ENCODE measurements at regions not wholly inside any gene's neighbourhood (a gene's known extent, or its start where the extent isn't known, plus 50 kb on each side); places are given as distances from the start of the nearest gene placed in this dataset.
"Not testable (repeated sequence)": the region's sequence is repeated elsewhere in the genome, so short reads cannot be mapped to it uniquely, and the experiment has no call there.

DNA sequence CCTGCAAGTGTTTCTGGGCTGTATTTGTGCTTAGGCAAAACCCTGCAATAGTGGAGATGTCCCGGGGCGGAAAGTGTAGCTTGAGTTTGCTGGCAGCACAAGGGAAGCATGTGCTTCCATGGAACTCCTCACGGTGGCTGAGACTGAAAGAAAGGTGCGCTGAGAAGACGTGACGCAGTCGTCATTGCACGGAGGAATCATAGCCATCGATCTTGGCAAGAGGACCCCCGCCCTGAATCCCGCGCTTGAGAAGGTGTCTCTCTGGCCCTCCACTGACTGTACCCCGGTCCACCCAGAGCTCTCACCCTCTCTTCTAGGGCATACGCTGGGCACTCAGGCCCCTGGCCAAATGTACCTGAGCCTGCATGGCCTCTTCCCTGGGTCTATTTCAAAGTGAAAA, 1081.8 kb upstream of the DEFB115 start:
- no peaks in the 10 kb centered on the region for H3K79me2 ChIP-seq (ENCODE audit: insufficient read depth, low read length)
- no peaks in the 10 kb centered on the region for H3K4me1 ChIP-seq (ENCODE audit: insufficient read depth, low read length)
- no peak overlapping the region for H3K4me2 ChIP-seq (ENCODE audit: insufficient read depth, insufficient read length, low read length)
- no peaks in the 10 kb centered on the region for H3K9me3 ChIP-seq (ENCODE audit: control insufficient read depth, low read depth, low read length)
- no peak overlapping the region for H4K8ac ChIP-seq (replicated peaks; ENCODE audit: insufficient read length, low read depth, low read length)
- Mint-ChIP-seq H3K4me3 (no peak overlapping the region), H3K36me3 (ENCODE audit: insufficient read depth in 1 of 3, low read depth in 3 of 3) (peaks cover 0 to 4% (median 2%) of the 10 kb centered on the region in 3 experiments; a peak in 3 of 7 replicates), H3K9me3 (peaks cover 58 to 64% of the 10 kb centered on the region in 2 experiments), H3K4me1 (no peaks in the 10 kb centered on the region), H3K27ac (no peak overlapping the region), H3K27me3 (ENCODE audit: low read depth) (no peaks in the 10 kb centered on the region)
- no peak overlapping the region for H2AFZ ChIP-seq (ENCODE audit: low read length)
- H3K14ac ChIP-seq (ENCODE audit: insufficient read depth, low read length): no peak overlapping the region
- no peak overlapping the region for H2AK5ac ChIP-seq (ENCODE audit: insufficient read length, low read length)
- H3T11ph ChIP-seq (ENCODE audit: low read length): no peak overlapping the region
- H3K18ac ChIP-seq (ENCODE audit: insufficient read length, low read depth, low read length): no peak overlapping the region
- TF ChIP-seq, protein P1, sequence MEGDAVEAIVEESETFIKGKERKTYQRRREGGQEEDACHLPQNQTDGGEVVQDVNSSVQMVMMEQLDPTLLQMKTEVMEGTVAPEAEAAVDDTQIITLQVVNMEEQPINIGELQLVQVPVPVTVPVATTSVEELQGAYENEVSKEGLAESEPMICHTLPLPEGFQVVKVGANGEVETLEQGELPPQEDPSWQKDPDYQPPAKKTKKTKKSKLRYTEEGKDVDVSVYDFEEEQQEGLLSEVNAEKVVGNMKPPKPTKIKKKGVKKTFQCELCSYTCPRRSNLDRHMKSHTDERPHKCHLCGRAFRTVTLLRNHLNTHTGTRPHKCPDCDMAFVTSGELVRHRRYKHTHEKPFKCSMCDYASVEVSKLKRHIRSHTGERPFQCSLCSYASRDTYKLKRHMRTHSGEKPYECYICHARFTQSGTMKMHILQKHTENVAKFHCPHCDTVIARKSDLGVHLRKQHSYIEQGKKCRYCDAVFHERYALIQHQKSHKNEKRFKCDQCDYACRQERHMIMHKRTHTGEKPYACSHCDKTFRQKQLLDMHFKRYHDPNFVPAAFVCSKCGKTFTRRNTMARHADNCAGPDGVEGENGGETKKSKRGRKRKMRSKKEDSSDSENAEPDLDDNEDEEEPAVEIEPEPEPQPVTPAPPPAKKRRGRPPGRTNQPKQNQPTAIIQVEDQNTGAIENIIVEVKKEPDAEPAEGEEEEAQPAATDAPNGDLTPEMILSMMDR (conservative IDR thresholded peaks at IDR 0.05): no peak
- no peak overlapping the region for H2BK120ac ChIP-seq (ENCODE audit: low read depth, low read length, poor library complexity, severe bottlenecking)
- no peak overlapping the region for H2BK15ac ChIP-seq (ENCODE audit: low read depth, low read length)
- no peaks in the 10 kb centered on the region for H3K27me3 ChIP-seq (ENCODE audit: insufficient read depth, low read length)
- H2BK5ac ChIP-seq (ENCODE audit: insufficient read length, low read length): no peak overlapping the region
- no peak overlapping the region for H3K27ac ChIP-seq (ENCODE audit: insufficient read length, low read depth, low read length)
- WGBS (ENCODE audit: extremely low coverage, insufficient read length, low lambda C conversion rate): no CpG with 5 or more reads among the region's 14 CpGs
- H2BK12ac ChIP-seq (ENCODE audit: insufficient read length, low read depth, low read length): no peak overlapping the region
- H3K56ac ChIP-seq (ENCODE audit: insufficient read length, low read depth, low read length): no peak overlapping the region
- no peaks in the 10 kb centered on the region for H4K20me1 ChIP-seq (ENCODE audit: control insufficient read depth, insufficient read depth, insufficient read length)
- H4K91ac ChIP-seq (ENCODE audit: insufficient read length, low read depth, low read length): no peak overlapping the region
- H4K5ac ChIP-seq (ENCODE audit: insufficient read length, low read depth, low read length): no peak overlapping the region
- no peak for DNase-seq
- no peaks in the 10 kb centered on the region for H3K79me1 ChIP-seq (ENCODE audit: insufficient read depth, low read depth, low read length, poor library complexity, severe bottlenecking)
- H3K23ac ChIP-seq (ENCODE audit: insufficient read length, low read depth, low read length): no peak overlapping the region
- H3K4ac ChIP-seq (ENCODE audit: low read depth, low read length): no peak overlapping the region
- no peaks in the 10 kb centered on the region for H3K23me2 ChIP-seq (ENCODE audit: insufficient read length, low read depth, low read length, poor library complexity, severe bottlenecking)
- no peak overlapping the region for H3K9ac ChIP-seq (ENCODE audit: extremely low read depth, insufficient read length, low read length)
- H2BK20ac ChIP-seq (ENCODE audit: low read depth, low read length, poor library complexity, severe bottlenecking): no peak overlapping the region

DNA sequence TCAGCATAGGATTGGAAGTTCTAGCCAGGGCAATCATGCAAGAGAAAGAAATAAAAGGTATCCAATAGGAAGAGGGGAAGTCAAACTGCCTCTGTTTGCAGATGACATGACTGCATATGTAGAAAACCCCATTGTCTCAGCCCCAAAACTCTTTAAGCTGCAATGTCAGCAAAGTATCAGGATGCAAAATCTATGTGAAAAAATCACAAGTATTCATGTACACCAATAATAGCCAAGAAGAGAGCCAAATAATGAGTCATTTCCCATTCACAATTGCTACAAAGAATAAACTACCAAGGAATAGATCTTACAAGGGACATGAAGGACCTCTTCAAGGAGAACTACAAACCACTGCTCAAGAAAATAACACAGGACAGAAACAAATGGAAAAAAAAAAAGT, 1074.3 kb upstream of the DEFB115 start:
- not testable (repeated sequence) for H2BK20ac ChIP-seq (ENCODE audit: low read depth, low read length, poor library complexity, severe bottlenecking); H3T11ph ChIP-seq (ENCODE audit: low read length); DNase-seq; H2BK12ac ChIP-seq (ENCODE audit: insufficient read length, low read depth, low read length); H3K23ac ChIP-seq (ENCODE audit: insufficient read length, low read depth, low read length); H3K4me1 ChIP-seq (ENCODE audit: insufficient read depth, low read length); H3K27me3 Mint-ChIP-seq (ENCODE audit: low read depth); H2BK15ac ChIP-seq (ENCODE audit: low read depth, low read length); H3K4ac ChIP-seq (ENCODE audit: low read depth, low read length); H4K91ac ChIP-seq (ENCODE audit: insufficient read length, low read depth, low read length); H2BK5ac ChIP-seq (ENCODE audit: insufficient read length, low read length); H3K18ac ChIP-seq (ENCODE audit: insufficient read length, low read depth, low read length); H3K79me1 ChIP-seq (ENCODE audit: insufficient read depth, low read depth, low read length, poor library complexity, severe bottlenecking); H4K20me1 ChIP-seq (ENCODE audit: control insufficient read depth, insufficient read depth, insufficient read length); H3K4me1 Mint-ChIP-seq; H3K27me3 ChIP-seq (ENCODE audit: insufficient read depth, low read length); H4K5ac ChIP-seq (ENCODE audit: insufficient read length, low read depth, low read length); H3K27ac Mint-ChIP-seq; H3K79me2 ChIP-seq (ENCODE audit: insufficient read depth, low read length); H2AK5ac ChIP-seq (ENCODE audit: insufficient read length, low read length); H3K4me3 Mint-ChIP-seq; H2AFZ ChIP-seq (ENCODE audit: low read length); H2BK120ac ChIP-seq (ENCODE audit: low read depth, low read length, poor library complexity, severe bottlenecking); H4K8ac ChIP-seq (replicated peaks; ENCODE audit: insufficient read length, low read depth, low read length); H3K14ac ChIP-seq (ENCODE audit: insufficient read depth, low read length); H3K9ac ChIP-seq (ENCODE audit: extremely low read depth, insufficient read length, low read length); H3K23me2 ChIP-seq (ENCODE audit: insufficient read length, low read depth, low read length, poor library complexity, severe bottlenecking); H3K27ac ChIP-seq (ENCODE audit: insufficient read length, low read depth, low read length); H3K9me3 ChIP-seq (ENCODE audit: control insufficient read depth, low read depth, low read length); H3K4me2 ChIP-seq (ENCODE audit: insufficient read depth, insufficient read length, low read length); H3K56ac ChIP-seq (ENCODE audit: insufficient read length, low read depth, low read length); H3K36me3 Mint-ChIP-seq (ENCODE audit: insufficient read depth in 1 of 3, low read depth in 3 of 3)
- peaks cover 50 to 71% of the 10 kb centered on the region in 2 experiments for H3K9me3 Mint-ChIP-seq
